B cell (primary cell): ENCODE measurements at regions not wholly inside any gene's neighbourhood (a gene's known extent, or its start where the extent isn't known, plus 50 kb on each side); places are given as distances from the start of the nearest gene placed in this dataset.

Experiments
- ATAC-seq: fragments of 200-7000 bp; cut with Tn5 transposase; one replicate; pipeline ENCODE4 v1.10.0; 2021; ENCODE audit warnings: low read depth, mild to moderate bottlenecking, moderate number of reproducible peaks, moderate library complexity
- CTCF ChIA-PET: fragments of 350-600 bp; sonication (Branson Sonifier 250); formaldehyde crosslinking; loops from one replicate; lab custom pipeline; 2021; ENCODE audit warnings: antibody characterized with exemption, inconsistent platforms; lab: Charles Lee
- POLR2A ChIA-PET: fragments of 350-600 bp; sonication (Branson Sonifier 250); formaldehyde crosslinking; loops from one replicate; lab custom pipeline; 2021; ENCODE audit warnings: antibody characterized with exemption; lab: Charles Lee
- DNase-seq: peaks from one replicate; pipeline ENCODE4 v3.0.0; 2013
- H2AFZ ChIP-seq: 2 replicates; pipeline ENCODE4 v1.6.1; 2012; ENCODE audit warnings: mild to moderate bottlenecking, low read depth, low read length; ENCODE audit not compliant: insufficient read depth, poor library complexity, severe bottlenecking
- H3K27ac ChIP-seq, 2 donors: 1 replicate in 1 of 2; 2 replicates in 1 of 2; pipeline ENCODE4 v1.5.1; 2012 to 2013; ENCODE audit warnings: low read length in 2 of 2, mild to moderate bottlenecking in 2 of 2, moderate library complexity in 1 of 2
- H3K27me3 ChIP-seq, 4 experiments: fragments of 200-600 bp in 1 of 4; sonication (generic) in 1 of 4; replicated peaks in 1 of 4; 1 replicate in 2 of 4; 2 replicates in 2 of 4; pipeline versions ENCODE4 v1.6.1 to v1.7.0; 2013 to 2016; ENCODE audit warnings: low read length in 3 of 4, mild to moderate bottlenecking in 2 of 4, mixed read lengths in 1 of 4, moderate library complexity in 1 of 4; ENCODE audit not compliant: insufficient read depth in 4 of 4, control insufficient read depth in 3 of 4; ENCODE audit errors: control extremely low read depth in 1 of 4
- H3K36me3 ChIP-seq, 2 experiments: replicated peaks in 1 of 2; 1 replicate in 1 of 2; 2 replicates in 1 of 2; pipeline versions ENCODE4 v1.6.1 to v1.7.1; 2013; ENCODE audit warnings: low read length in 1 of 2; ENCODE audit not compliant: insufficient read depth in 2 of 2, control insufficient read depth in 1 of 2; ENCODE audit errors: control extremely low read depth in 1 of 2, extremely low read depth in 1 of 2
- H3K4me1 ChIP-seq, 2 donors: fragments of 200-600 bp in 1 of 2; sonication (generic) in 1 of 2; 1 replicate in 1 of 2; 2 replicates in 1 of 2; pipeline versions ENCODE4 v1.5.1 to v1.6.1; 2013 to 2017; ENCODE audit warnings: low read length in 2 of 2; ENCODE audit not compliant: control insufficient read depth in 2 of 2, insufficient read depth in 2 of 2
- H3K4me2 ChIP-seq: replicated peaks from 2 replicates; pipeline ENCODE3; 2012; ENCODE audit warnings: mild to moderate bottlenecking, low read depth, low read length; ENCODE audit not compliant: poor library complexity, severe bottlenecking
- H3K4me3 ChIP-seq, 5 experiments: fragments of 200-600 bp in 1 of 5; sonication (generic) in 1 of 5; 1 replicate in 3 of 5; 2 replicates in 2 of 5; pipeline versions ENCODE4 v1.5.1 to v1.7.0; 2011 to 2016; ENCODE audit warnings: low read length in 4 of 5, mild to moderate bottlenecking in 4 of 5, low read depth in 2 of 5, control low read depth in 1 of 5, moderate library complexity in 1 of 5; ENCODE audit not compliant: insufficient read depth in 1 of 5; ENCODE audit errors: control extremely low read depth in 1 of 5, extremely low read depth in 1 of 5
- H3K79me2 ChIP-seq: fragments of 200-600 bp; sonication (generic); one replicate; pipeline ENCODE4 v1.6.0; 2016; ENCODE audit warnings: low read length; ENCODE audit not compliant: control insufficient read depth, insufficient read depth
- H3K9ac ChIP-seq: fragments of 200-600 bp; sonication (generic); 2 replicates; pipeline ENCODE4 v1.6.1; 2017; ENCODE audit warnings: mild to moderate bottlenecking, low read length, moderate library complexity
- H3K9me3 ChIP-seq, 3 donors: one replicate each; pipeline versions ENCODE4 v1.6.1 to v1.7.1; 2013; ENCODE audit warnings: low read length in 2 of 3; ENCODE audit not compliant: control insufficient read depth in 2 of 3, insufficient read depth in 1 of 3; ENCODE audit errors: control extremely low read depth in 1 of 3
- H4K20me1 ChIP-seq: 2 replicates; pipeline ENCODE4 v1.6.0; 2012; ENCODE audit warnings: mild to moderate bottlenecking, low read length; ENCODE audit not compliant: insufficient read depth, control insufficient read depth, poor library complexity, severe bottlenecking
- H3K27ac Mint-ChIP-seq: one replicate; pipeline ENCODE4 v1.8.0; 2021; ENCODE audit warnings: mixed read lengths
- H3K27me3 Mint-ChIP-seq: one replicate; pipeline ENCODE4 v1.8.0; 2021; ENCODE audit warnings: mixed read lengths
- H3K4me1 Mint-ChIP-seq: one replicate; pipeline ENCODE4 v1.8.0; 2021; ENCODE audit warnings: mixed read lengths
- H3K4me3 Mint-ChIP-seq: one replicate; pipeline ENCODE4 v1.8.0; 2021; ENCODE audit warnings: mixed read lengths
- H3K9me3 Mint-ChIP-seq: one replicate; pipeline ENCODE4 v1.8.0; 2022; ENCODE audit warnings: mixed read lengths; ENCODE audit not compliant: insufficient read depth
- EZH2 ChIP-seq: IDR thresholded peaks from 2 replicates; pipeline ENCODE4 v1.6.1; 2012; ENCODE audit warnings: borderline replicate concordance, low read depth, mild to moderate bottlenecking, moderate library complexity, low read length; ENCODE audit not compliant: insufficient read depth, poor library complexity, severe bottlenecking
- WGBS: methylation state at CpG from one replicate; pipeline ENCODE4 v1.1.5; 2013; ENCODE audit warnings: missing lambda C conversion rate; ENCODE audit not compliant: insufficient coverage; 5-methylcytosine and 5-hydroxymethylcytosine counted together
- intact Hi-C: fragments of 100-400 bp; cut with micrococcal nuclease; formaldehyde crosslinking; loops from one replicate; pipeline ENCODE4 v1.10.0; 2022
- TF ChIP-seq, protein P1 (sequence below): fragments of 200-600 bp; IDR thresholded peaks from one replicate; pipeline ENCODE4 v1.8.0; 2022; ENCODE audit warnings: antibody characterized with exemption, mild to moderate bottlenecking

DNA sequence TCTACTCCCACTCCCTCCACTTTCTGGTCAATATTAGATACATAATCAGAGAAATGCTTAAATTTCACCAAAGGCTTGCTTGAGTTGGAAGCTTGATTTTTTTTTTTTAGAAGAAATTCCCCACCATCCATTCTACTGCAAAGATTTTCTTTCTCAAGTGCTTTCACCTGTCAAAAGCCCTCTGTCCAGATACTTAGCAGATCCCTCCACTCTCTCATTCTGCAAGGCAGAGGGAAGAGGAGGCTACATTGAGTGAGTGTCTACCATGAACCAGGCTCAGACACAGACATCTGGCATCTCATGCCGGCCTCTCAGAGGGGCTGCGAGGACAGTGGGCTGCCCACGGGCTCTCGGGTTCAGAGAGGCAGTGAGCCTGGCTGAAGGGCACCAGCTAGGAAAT, 127.6 kb upstream of the GSC start:
- POLR2A ChIA-PET: no interaction called here
- DNase-seq (no peak), ATAC-seq (no peak)
- no peak overlapping the region for H3K9ac ChIP-seq
- no peak overlapping the region for H3K4me3 Mint-ChIP-seq
- intact Hi-C loops: no loop called here
- H3K79me2 ChIP-seq: no peaks in the 10 kb centered on the region
- no peak overlapping the region for H3K27ac ChIP-seq
- H3K27me3 Mint-ChIP-seq: peaks cover 7% of the 10 kb centered on the region
- TF ChIP-seq, protein P1, sequence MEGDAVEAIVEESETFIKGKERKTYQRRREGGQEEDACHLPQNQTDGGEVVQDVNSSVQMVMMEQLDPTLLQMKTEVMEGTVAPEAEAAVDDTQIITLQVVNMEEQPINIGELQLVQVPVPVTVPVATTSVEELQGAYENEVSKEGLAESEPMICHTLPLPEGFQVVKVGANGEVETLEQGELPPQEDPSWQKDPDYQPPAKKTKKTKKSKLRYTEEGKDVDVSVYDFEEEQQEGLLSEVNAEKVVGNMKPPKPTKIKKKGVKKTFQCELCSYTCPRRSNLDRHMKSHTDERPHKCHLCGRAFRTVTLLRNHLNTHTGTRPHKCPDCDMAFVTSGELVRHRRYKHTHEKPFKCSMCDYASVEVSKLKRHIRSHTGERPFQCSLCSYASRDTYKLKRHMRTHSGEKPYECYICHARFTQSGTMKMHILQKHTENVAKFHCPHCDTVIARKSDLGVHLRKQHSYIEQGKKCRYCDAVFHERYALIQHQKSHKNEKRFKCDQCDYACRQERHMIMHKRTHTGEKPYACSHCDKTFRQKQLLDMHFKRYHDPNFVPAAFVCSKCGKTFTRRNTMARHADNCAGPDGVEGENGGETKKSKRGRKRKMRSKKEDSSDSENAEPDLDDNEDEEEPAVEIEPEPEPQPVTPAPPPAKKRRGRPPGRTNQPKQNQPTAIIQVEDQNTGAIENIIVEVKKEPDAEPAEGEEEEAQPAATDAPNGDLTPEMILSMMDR: no peak
- TF ChIP-seq EZH2: no peak
- no peaks in the 10 kb centered on the region for H3K27me3 ChIP-seq
- H3K4me2 ChIP-seq: no peak overlapping the region
- WGBS: 83% methylated on average over 4 of the region's 4 CpGs
- H3K36me3 ChIP-seq: no peaks in the 10 kb centered on the region
- no peaks in the 10 kb centered on the region for H3K4me1 ChIP-seq
- H2AFZ ChIP-seq: no peak overlapping the region
- H3K4me3 ChIP-seq: no peak overlapping the region
- CTCF ChIA-PET: no interaction called here
- no peaks in the 10 kb centered on the region for H3K4me1 Mint-ChIP-seq
- no peak overlapping the region for H3K27ac Mint-ChIP-seq
- no peaks in the 10 kb centered on the region for H4K20me1 ChIP-seq
- H3K9me3 Mint-ChIP-seq: no peaks in the 10 kb centered on the region
- peaks cover 0 to 16% (median 0%) of the 10 kb centered on the region in 3 donors for H3K9me3 ChIP-seq

DNA sequence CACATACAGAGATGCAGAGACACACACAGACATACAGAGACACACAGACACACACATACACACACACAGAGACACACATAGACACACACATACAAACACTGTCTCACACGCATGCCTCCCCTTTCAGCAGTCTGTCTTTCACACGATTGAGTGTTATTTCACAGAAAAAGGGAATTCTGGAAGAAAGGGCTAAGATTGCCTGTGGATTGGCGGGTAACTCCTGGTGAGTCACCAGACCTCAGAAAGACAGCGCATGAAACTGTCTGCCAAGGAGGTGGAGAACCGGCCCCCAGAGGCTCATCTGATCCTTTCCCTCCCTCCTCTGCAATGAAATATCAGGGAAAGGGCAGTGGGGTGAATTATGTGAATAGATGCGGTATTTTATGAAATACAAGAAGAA, 127.2 kb upstream of the GSC start:
- Mint-ChIP-seq H3K4me3 (no peak overlapping the region), H3K27ac (no peak overlapping the region), H3K4me1 (no peaks in the 10 kb centered on the region), H3K9me3 (no peaks in the 10 kb centered on the region), H3K27me3 (peaks cover 7% of the 10 kb centered on the region)
- H3K36me3 ChIP-seq: no peaks in the 10 kb centered on the region
- peaks cover 0 to 16% (median 0%) of the 10 kb centered on the region in 3 donors for H3K9me3 ChIP-seq
- no peak overlapping the region for H2AFZ ChIP-seq
- H3K27ac ChIP-seq: no peak overlapping the region
- no peaks in the 10 kb centered on the region for H3K4me1 ChIP-seq
- TF ChIP-seq, protein P1: no peak
- TF ChIP-seq EZH2: no peak
- no peak for DNase-seq
- no peak overlapping the region for H3K4me3 ChIP-seq
- no peaks in the 10 kb centered on the region for H4K20me1 ChIP-seq
- intact Hi-C loops: no loop called here
- no peak for ATAC-seq
- no CpG with 5 or more reads among the region's 6 CpGs for WGBS
- no peak overlapping the region for H3K4me2 ChIP-seq
- ChIA-PET POLR2A (no interaction called here), CTCF (no interaction called here)
- H3K9ac ChIP-seq: no peak overlapping the region
- H3K27me3 ChIP-seq: no peaks in the 10 kb centered on the region
- no peaks in the 10 kb centered on the region for H3K79me2 ChIP-seq
